Mammary epithelial cell (primary cell): ENCODE measurements at regions not wholly inside any gene's neighbourhood (a gene's known extent, or its start where the extent isn't known, plus 50 kb on each side); places are given as distances from the start of the nearest gene placed in this dataset.

Experiments used
- EZH2 ChIP-seq: IDR thresholded peaks from 2 replicates; pipeline ENCODE4 v1.6.1; 2012; ENCODE audit warnings: low read length, inconsistent platforms, borderline replicate concordance
- TF ChIP-seq, protein P1 (sequence below), 2 donors: IDR thresholded peaks in 1 of 2; conservative IDR thresholded peaks in 1 of 2; 2 replicates each; pipeline ENCODE4 v1.5.1; 2011 to 2012; ENCODE audit warnings: inconsistent platforms in 2 of 2, low read length in 2 of 2, mild to moderate bottlenecking in 2 of 2, control low read depth in 1 of 2, low read depth in 1 of 2; ENCODE audit not compliant: insufficient read depth in 1 of 2; ENCODE audit errors: extremely low read depth in 1 of 2

DNA sequence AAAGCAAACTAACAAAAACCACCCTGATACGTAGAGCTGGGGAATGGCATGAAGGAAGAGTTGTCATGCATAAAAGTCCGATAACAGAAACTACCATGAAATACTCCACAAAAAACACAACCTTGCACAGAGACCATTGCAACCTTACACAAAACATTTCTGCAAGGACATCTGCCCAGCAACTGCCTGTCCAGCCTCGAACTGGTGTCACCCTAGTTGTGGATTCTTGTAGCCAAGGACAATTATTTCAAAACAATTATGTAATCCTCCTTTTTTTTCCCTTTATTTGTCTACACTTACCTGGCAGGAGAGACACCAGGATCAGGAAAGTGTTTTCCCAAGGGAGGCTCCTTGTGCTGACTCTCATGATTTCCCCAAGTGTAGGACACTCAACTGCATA is 232.5 kb upstream of the SYNDIG1 start:
- TF ChIP-seq, protein P1, sequence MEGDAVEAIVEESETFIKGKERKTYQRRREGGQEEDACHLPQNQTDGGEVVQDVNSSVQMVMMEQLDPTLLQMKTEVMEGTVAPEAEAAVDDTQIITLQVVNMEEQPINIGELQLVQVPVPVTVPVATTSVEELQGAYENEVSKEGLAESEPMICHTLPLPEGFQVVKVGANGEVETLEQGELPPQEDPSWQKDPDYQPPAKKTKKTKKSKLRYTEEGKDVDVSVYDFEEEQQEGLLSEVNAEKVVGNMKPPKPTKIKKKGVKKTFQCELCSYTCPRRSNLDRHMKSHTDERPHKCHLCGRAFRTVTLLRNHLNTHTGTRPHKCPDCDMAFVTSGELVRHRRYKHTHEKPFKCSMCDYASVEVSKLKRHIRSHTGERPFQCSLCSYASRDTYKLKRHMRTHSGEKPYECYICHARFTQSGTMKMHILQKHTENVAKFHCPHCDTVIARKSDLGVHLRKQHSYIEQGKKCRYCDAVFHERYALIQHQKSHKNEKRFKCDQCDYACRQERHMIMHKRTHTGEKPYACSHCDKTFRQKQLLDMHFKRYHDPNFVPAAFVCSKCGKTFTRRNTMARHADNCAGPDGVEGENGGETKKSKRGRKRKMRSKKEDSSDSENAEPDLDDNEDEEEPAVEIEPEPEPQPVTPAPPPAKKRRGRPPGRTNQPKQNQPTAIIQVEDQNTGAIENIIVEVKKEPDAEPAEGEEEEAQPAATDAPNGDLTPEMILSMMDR (conservative IDR thresholded peaks at IDR 0.05 in 1 of 2, IDR thresholded peaks at IDR 0.05 in 1 of 2; ENCODE audit: extremely low read depth in 1 of 2, insufficient read depth in 1 of 2, low read depth in 1 of 2, low read length in 2 of 2), result no peak
- TF ChIP-seq EZH2, result no peak
